Stimulated activated CD8-positive, alpha-beta memory T cell treated with anti-CD3 and anti-CD28 coated beads, Interleukin-2, amount 100 ng/mL, for 1 hour (primary cell): ENCODE measurements at regions not wholly inside any gene's neighbourhood (a gene's known extent, or its start where the extent isn't known, plus 50 kb on each side); places are given as distances from the start of the nearest gene placed in this dataset.

ENCODE experiments used
- DNase-seq, 2 donors: peaks; one replicate each; pipeline ENCODE4 v3.0.0-alpha.2; 2020; ENCODE audit warnings: low read depth in 2 of 2

- DNase-seq: no peak
Observed at GRCh38 chr22:47609653-47610052, 847.2 kb downstream of the TBC1D22A start.

- DNase-seq: no peak
Observed at GRCh38 chr22:47608421-47608820, 846.0 kb downstream of the TBC1D22A start.

- DNase-seq: no peak
Observed at GRCh38 chr22:47607486-47607885, 845.0 kb downstream of the TBC1D22A start.

GRCh38 chr22:47606426-47606825, 844.0 kb downstream of the TBC1D22A start:
- DNase-seq: no peak

- DNase-seq: no peak
Observed at GRCh38 chr22:47605886-47606285, 843.4 kb downstream of the TBC1D22A start.

GRCh38 chr22:47605441-47605840, 843.0 kb downstream of the TBC1D22A start:
- no peak for DNase-seq

- no peak for DNase-seq
Observed at GRCh38 chr22:47604563-47604962, 842.1 kb downstream of the TBC1D22A start.

GRCh38 chr22:47602732-47603131, 840.3 kb downstream of the TBC1D22A start:
- no peak for DNase-seq

- no peak for DNase-seq
Observed at GRCh38 chr22:47601666-47602065, 839.2 kb downstream of the TBC1D22A start.

GRCh38 chr22:47600791-47601625, 838.6 kb downstream of the TBC1D22A start:
- no peak for DNase-seq

- no peak for DNase-seq
Observed at GRCh38 chr22:47600281-47600680, 837.8 kb downstream of the TBC1D22A start.

GRCh38 chr22:47599753-47600152, 837.3 kb downstream of the TBC1D22A start:
- no peak for DNase-seq

GRCh38 chr22:47598864-47599263, 836.4 kb downstream of the TBC1D22A start:
- no peak for DNase-seq

- no peak for DNase-seq
Observed at GRCh38 chr22:47597041-47597440, 834.6 kb downstream of the TBC1D22A start.

GRCh38 chr22:47596176-47596690, 833.8 kb downstream of the TBC1D22A start:
- no peak for DNase-seq

- DNase-seq: no peak
Observed at GRCh38 chr22:47594836-47595521, 832.5 kb downstream of the TBC1D22A start.

GRCh38 chr22:47593911-47594311, 831.5 kb downstream of the TBC1D22A start:
- no peak for DNase-seq

- no peak for DNase-seq
Observed at GRCh38 chr22:47593291-47593690, 830.8 kb downstream of the TBC1D22A start.

- DNase-seq: no peak
Observed at GRCh38 chr22:47592791-47593190, 830.3 kb downstream of the TBC1D22A start.

- no peak for DNase-seq
Observed at GRCh38 chr22:47591709-47592108, 829.3 kb downstream of the TBC1D22A start.

GRCh38 chr22:47591016-47591415, 828.6 kb downstream of the TBC1D22A start:
- no peak for DNase-seq

GRCh38 chr22:47589271-47590250, 827.1 kb downstream of the TBC1D22A start:
- no peak for DNase-seq
